Astrocyte (in vitro differentiated cells and primary cell): ENCODE measurements at regions not wholly inside any gene's neighbourhood (a gene's known extent, or its start where the extent isn't known, plus 50 kb on each side); places are given as distances from the start of the nearest gene placed in this dataset.

Experiments
- DNase-seq: peaks from one replicate; pipeline ENCODE4 v3.0.0-alpha.2; 2010; ENCODE audit warnings: low read depth
- FAIRE-seq: peaks from 2 replicates; lab custom pipeline; 2011; peaks lifted over from hg19 to GRCh38; lab: Jason Lieb, UNC
- H2AFZ ChIP-seq: 2 replicates; pipeline ENCODE4 v1.6.0; 2012; ENCODE audit warnings: low read depth, low read length, inconsistent platforms
- H3K27ac ChIP-seq: 2 replicates; pipeline ENCODE4 v1.5.1; 2011; ENCODE audit warnings: low read depth, low read length, inconsistent platforms
- H3K27me3 ChIP-seq: 2 replicates; pipeline ENCODE4 v1.6.0; 2011; ENCODE audit warnings: low read length, inconsistent platforms; ENCODE audit not compliant: insufficient read depth
- H3K36me3 ChIP-seq: 2 replicates; pipeline ENCODE4 v1.5.1; 2011; ENCODE audit warnings: low read length, inconsistent platforms; ENCODE audit not compliant: insufficient read depth
- H3K4me1 ChIP-seq: 2 replicates; pipeline ENCODE4 v1.5.1; 2011; ENCODE audit warnings: low read length, inconsistent platforms; ENCODE audit not compliant: insufficient read depth
- H3K4me2 ChIP-seq: 2 replicates; pipeline ENCODE4 v1.6.0; 2012; ENCODE audit warnings: low read length, inconsistent platforms
- H3K4me3 ChIP-seq: 2 replicates; pipeline ENCODE4 v1.5.1; 2011; ENCODE audit warnings: low read depth, mild to moderate bottlenecking, low read length, inconsistent platforms; ENCODE audit not compliant: insufficient read depth
- H3K79me2 ChIP-seq: 2 replicates; pipeline ENCODE4 v1.6.0; 2012; ENCODE audit warnings: mild to moderate bottlenecking, low read length, inconsistent platforms; ENCODE audit not compliant: insufficient read depth
- H3K9ac ChIP-seq: 2 replicates; pipeline ENCODE4 v1.6.0; 2012; ENCODE audit warnings: mild to moderate bottlenecking, low read length, inconsistent platforms
- H3K9me3 ChIP-seq: 2 replicates; pipeline ENCODE4 v1.5.1; 2012; ENCODE audit warnings: low read depth, mild to moderate bottlenecking, low read length, inconsistent platforms; ENCODE audit not compliant: insufficient read depth
- H4K20me1 ChIP-seq: 2 replicates; pipeline ENCODE4 v1.6.0; 2012; ENCODE audit warnings: low read length, inconsistent platforms; ENCODE audit not compliant: insufficient read depth
- H3K27ac Mint-ChIP-seq: one replicate; pipeline ENCODE4 v1.8.0; 2021; ENCODE audit warnings: mild to moderate bottlenecking, mixed read lengths; ENCODE audit not compliant: unreplicated experiment
- H3K27me3 Mint-ChIP-seq: one replicate; pipeline ENCODE4 v1.8.0; 2021; ENCODE audit warnings: low read depth, mixed read lengths; ENCODE audit not compliant: unreplicated experiment
- H3K36me3 Mint-ChIP-seq: one replicate; pipeline ENCODE4 v1.8.0; 2021; ENCODE audit warnings: low read depth, mixed read lengths; ENCODE audit not compliant: unreplicated experiment
- H3K4me1 Mint-ChIP-seq: one replicate; pipeline ENCODE4 v1.8.0; 2021; ENCODE audit warnings: low read depth, mixed read lengths; ENCODE audit not compliant: unreplicated experiment
- H3K4me3 Mint-ChIP-seq: one replicate; pipeline ENCODE4 v1.8.0; 2021; ENCODE audit warnings: mild to moderate bottlenecking, moderate library complexity, mixed read lengths; ENCODE audit not compliant: unreplicated experiment
- H3K9me3 Mint-ChIP-seq: one replicate; pipeline ENCODE4 v1.8.0; 2021; ENCODE audit warnings: mild to moderate bottlenecking, mixed read lengths; ENCODE audit not compliant: unreplicated experiment
- EZH2 ChIP-seq: IDR thresholded peaks from 2 replicates; pipeline ENCODE4 v1.6.1; 2012; ENCODE audit warnings: mild to moderate bottlenecking, low read length, inconsistent platforms; ENCODE audit not compliant: insufficient read depth
- TF ChIP-seq, protein P1 (sequence below): IDR thresholded peaks from 2 replicates; pipeline ENCODE4 v1.5.1; 2011; ENCODE audit warnings: low read depth, mild to moderate bottlenecking, inconsistent platforms, low read length, moderate library complexity; ENCODE audit not compliant: insufficient read depth

DNA sequence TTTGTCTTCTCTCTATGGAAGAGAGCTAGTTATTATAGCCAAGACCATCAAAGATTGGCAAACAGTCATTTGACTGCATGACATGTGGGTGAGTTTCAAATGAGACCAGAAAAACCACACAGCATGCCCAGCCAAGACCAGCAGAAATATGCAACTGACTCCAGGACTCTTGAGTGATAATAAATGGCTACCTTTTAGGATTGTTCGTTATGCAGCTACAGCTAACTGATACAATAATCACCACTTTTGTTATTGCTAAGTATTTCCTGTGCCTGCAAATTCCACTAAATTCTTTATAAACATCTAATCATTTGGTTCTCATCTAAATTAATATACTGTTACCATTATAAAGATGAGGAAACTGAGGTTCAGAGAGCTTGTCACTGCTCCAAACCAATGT lies 528.4 kb upstream of the TBX3 start:
- TF ChIP-seq, protein P1, sequence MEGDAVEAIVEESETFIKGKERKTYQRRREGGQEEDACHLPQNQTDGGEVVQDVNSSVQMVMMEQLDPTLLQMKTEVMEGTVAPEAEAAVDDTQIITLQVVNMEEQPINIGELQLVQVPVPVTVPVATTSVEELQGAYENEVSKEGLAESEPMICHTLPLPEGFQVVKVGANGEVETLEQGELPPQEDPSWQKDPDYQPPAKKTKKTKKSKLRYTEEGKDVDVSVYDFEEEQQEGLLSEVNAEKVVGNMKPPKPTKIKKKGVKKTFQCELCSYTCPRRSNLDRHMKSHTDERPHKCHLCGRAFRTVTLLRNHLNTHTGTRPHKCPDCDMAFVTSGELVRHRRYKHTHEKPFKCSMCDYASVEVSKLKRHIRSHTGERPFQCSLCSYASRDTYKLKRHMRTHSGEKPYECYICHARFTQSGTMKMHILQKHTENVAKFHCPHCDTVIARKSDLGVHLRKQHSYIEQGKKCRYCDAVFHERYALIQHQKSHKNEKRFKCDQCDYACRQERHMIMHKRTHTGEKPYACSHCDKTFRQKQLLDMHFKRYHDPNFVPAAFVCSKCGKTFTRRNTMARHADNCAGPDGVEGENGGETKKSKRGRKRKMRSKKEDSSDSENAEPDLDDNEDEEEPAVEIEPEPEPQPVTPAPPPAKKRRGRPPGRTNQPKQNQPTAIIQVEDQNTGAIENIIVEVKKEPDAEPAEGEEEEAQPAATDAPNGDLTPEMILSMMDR = no peak
- no peak for TF ChIP-seq EZH2
- no peak overlapping the region for H2AFZ ChIP-seq
- no peak overlapping the region for H3K9ac ChIP-seq
- no peak overlapping the region for H3K27ac Mint-ChIP-seq
- H3K79me2 ChIP-seq = no peaks in the 10 kb centered on the region
- H3K4me3 Mint-ChIP-seq = no peak overlapping the region
- H3K9me3 ChIP-seq = no peaks in the 10 kb centered on the region
- H3K4me1 ChIP-seq = no peaks in the 10 kb centered on the region
- H3K4me1 Mint-ChIP-seq = peaks cover 12% of the 10 kb centered on the region
- no peak for DNase-seq
- H3K9me3 Mint-ChIP-seq = peaks cover 5% of the 10 kb centered on the region
- H3K4me3 ChIP-seq = no peak overlapping the region
- no peaks in the 10 kb centered on the region for H4K20me1 ChIP-seq
- no peaks in the 10 kb centered on the region for H3K27me3 ChIP-seq
- peaks cover 37% of the 10 kb centered on the region for H3K27me3 Mint-ChIP-seq
- H3K27ac ChIP-seq = no peak overlapping the region
- FAIRE-seq = no peak
- no peak overlapping the region for H3K4me2 ChIP-seq
- peaks cover 2% of the 10 kb centered on the region for H3K36me3 Mint-ChIP-seq
- H3K36me3 ChIP-seq = no peaks in the 10 kb centered on the region

DNA sequence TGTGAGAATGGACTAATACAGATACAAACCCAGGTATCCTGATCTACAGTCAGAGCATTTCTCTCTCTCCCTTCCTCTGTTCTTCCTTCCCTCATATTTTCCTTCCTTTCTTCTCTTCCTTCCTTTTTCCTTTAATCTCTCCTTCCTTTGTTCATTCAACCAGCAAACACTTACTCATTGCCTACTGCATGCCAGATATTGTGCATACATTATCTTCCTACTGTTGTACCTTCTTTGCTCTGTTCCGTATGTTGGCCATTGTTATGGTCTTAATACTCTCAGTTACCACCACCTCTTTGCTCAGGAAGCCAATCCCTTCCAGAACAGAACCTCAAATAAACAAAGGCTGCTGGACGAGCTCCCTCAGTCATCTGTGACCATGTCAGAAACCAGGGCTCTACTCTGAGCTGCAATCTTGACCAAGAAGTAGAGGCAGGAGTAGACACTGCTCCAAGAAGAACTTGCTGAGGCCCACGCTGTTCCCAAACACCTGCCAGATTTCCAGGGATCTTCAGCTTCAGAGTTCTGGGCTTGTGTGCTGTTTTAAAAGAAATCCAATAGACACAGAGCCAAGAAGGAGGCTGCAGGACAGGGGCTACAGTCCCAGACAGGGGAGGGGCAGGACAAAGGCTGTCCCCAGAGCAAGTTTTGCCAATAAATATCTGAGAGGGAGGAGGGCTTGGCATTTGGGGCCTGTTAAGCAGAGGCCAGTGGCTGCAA lies 526.7 kb upstream of the TBX3 start:
- Histone ChIP-seq H3K4me3 (no peak overlapping the region), H3K36me3 (no peaks in the 10 kb centered on the region), H2AFZ (no peak overlapping the region), H3K79me2 (no peaks in the 10 kb centered on the region), H3K27ac (no peak overlapping the region), H3K4me2 (no peak overlapping the region), H3K4me1 (no peaks in the 10 kb centered on the region), H4K20me1 (no peaks in the 10 kb centered on the region), H3K27me3 (no peaks in the 10 kb centered on the region), H3K9ac (no peak overlapping the region), H3K9me3 (no peaks in the 10 kb centered on the region)
- peaks cover 8% of the 10 kb centered on the region for H3K9me3 Mint-ChIP-seq
- FAIRE-seq (no peak), DNase-seq (no peak)
- no peak overlapping the region for H3K27ac Mint-ChIP-seq
- no peak for TF ChIP-seq EZH2
- TF ChIP-seq, protein P1 = no peak
- peaks cover 38% of the 10 kb centered on the region for H3K27me3 Mint-ChIP-seq
- peaks cover 12% of the 10 kb centered on the region for H3K4me1 Mint-ChIP-seq
- H3K4me3 Mint-ChIP-seq = no peak overlapping the region
- peaks cover 2% of the 10 kb centered on the region for H3K36me3 Mint-ChIP-seq

DNA sequence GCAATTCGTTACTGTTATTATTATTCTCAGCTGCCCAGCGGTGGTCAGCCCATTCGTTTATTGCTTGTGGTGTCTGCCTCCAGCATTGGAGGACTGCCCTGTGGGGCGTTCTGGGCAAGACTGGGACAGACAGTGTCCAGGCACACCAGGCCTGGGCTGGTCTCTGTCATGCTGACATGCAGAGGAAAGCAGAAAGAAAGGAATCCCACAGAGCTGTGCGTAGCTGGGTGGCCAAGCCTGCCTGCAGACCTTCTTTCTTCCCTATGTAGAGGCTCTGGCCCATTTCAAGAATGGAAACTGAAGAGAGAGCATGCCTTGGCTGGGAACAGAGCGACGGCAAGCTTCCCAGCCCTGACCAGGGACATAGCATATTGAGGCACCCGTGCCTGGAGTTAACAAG lies 525.3 kb upstream of the TBX3 start:
- TF ChIP-seq, protein P1 = no peak
- no peak for TF ChIP-seq EZH2
- no peaks in the 10 kb centered on the region for H3K79me2 ChIP-seq
- H3K36me3 ChIP-seq = no peaks in the 10 kb centered on the region
- no peak overlapping the region for H3K4me2 ChIP-seq
- no peak overlapping the region for H3K9ac ChIP-seq
- Mint-ChIP-seq H3K4me3 (no peak overlapping the region), H3K27ac (no peak overlapping the region), H3K27me3 (peaks cover 38% of the 10 kb centered on the region), H3K9me3 (peaks cover 8% of the 10 kb centered on the region), H3K36me3 (peaks cover 2% of the 10 kb centered on the region), H3K4me1 (peaks cover 17% of the 10 kb centered on the region)
- no peak overlapping the region for H3K27ac ChIP-seq
- no peak overlapping the region for H3K4me3 ChIP-seq
- no peaks in the 10 kb centered on the region for H3K27me3 ChIP-seq
- H2AFZ ChIP-seq = no peak overlapping the region
- FAIRE-seq (no peak), DNase-seq (no peak)
- H3K4me1 ChIP-seq = no peaks in the 10 kb centered on the region
- H3K9me3 ChIP-seq = no peaks in the 10 kb centered on the region
- H4K20me1 ChIP-seq = no peaks in the 10 kb centered on the region
